ENCODE measurements at regions not wholly inside any gene's neighbourhood (a gene's known extent, or its start where the extent isn't known, plus 50 kb on each side); places are given as distances from the start of the nearest gene placed in this dataset.

DNA sequence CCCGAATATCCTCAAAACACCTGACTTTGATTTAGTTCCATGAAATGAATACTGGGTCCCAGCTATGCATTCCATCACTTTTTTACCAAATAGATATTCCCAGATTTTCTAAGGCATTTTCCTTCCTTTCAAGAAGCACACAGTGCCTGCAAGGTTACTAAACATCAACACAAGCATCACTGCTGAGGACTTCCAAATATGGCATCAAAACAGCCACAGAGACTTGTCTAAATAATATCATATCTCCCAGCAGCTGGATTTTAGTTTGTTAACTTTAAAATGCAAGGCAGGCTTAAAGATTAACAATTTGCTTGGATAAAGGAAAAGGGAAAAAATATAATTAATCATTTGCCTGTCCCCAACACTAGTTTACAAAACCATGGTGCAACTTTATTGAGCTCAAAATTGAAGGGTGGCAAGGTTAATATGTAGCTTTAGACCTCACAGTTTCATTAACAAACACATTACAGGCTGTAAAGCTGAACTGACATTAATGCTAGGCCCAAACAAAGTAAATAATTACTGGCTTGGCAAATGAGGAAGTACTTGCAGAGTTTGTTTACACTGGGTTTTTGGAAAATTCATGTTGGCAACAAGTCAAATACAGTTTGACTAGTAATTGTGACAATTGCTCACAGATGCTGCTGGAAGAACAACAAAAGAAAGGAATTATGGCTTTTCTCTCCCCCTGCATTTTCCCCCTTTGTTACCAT lies 401.7 kb upstream of the CDIN1 start:
- ATAC-seq = no peak
- no peaks in the 10 kb centered on the region for H4K20me1 ChIP-seq (ENCODE audit: insufficient read depth, low read length)
- no peaks in the 10 kb centered on the region for H3K36me3 ChIP-seq (replicated peaks in 1 of 2; ENCODE audit: control insufficient read depth in 1 of 2, insufficient read depth in 2 of 2, low read length in 2 of 2)
- 0% methylated on average over 1 of the region's 1 CpG for WGBS (ENCODE audit: low lambda C conversion rate)
- no TSS peak for BruUV-seq (replicated peaks)
- H3K4me2 ChIP-seq (ENCODE audit: low read depth, low read length) = no peak overlapping the region
- H3K9me3 ChIP-seq (ENCODE audit: low read length) = no peaks in the 10 kb centered on the region
- no peak overlapping the region for H2AFZ ChIP-seq (ENCODE audit: low read length)
- in situ Hi-C loops (cut with HindIII; ENCODE audit: extremely low pct_ligation_motif_present, low pct_unique_long_range_greater_than_20kb) (no loop called here), intact Hi-C loops (cut with micrococcal nuclease; ENCODE audit: unreplicated experiment) (no loop called here)
- H3K27me3 ChIP-seq (ENCODE audit: control insufficient read depth in 1 of 2, insufficient read depth in 2 of 2, low read length in 2 of 2) = no peaks in the 10 kb centered on the region
- no peaks in the 10 kb centered on the region for H3K79me2 ChIP-seq (ENCODE audit: insufficient read depth, low read length)
- CTCF ChIA-PET (ENCODE audit: low intra/inter-chr PET ratio, low total read pairs) = no interaction called here
- DNase-seq (ENCODE audit: low spot score) = no peak
- POLR2A ChIA-PET = no interaction called here
- FAIRE-seq = no peak
- H3K4me1 ChIP-seq (ENCODE audit: insufficient read depth, low read length) = no peaks in the 10 kb centered on the region
- no peak overlapping the region for H3K27ac ChIP-seq (ENCODE audit: extremely low read length, insufficient read depth, low read length)
- no peak overlapping the region for H3K4me3 ChIP-seq (replicated peaks in 1 of 3; ENCODE audit: insufficient read depth in 1 of 3, low read depth in 2 of 3, low read length in 3 of 3)
- no peak overlapping the region for H3K9ac ChIP-seq (ENCODE audit: insufficient read depth, low read depth, low read length)
- TF ChIP-seq, protein P1, sequence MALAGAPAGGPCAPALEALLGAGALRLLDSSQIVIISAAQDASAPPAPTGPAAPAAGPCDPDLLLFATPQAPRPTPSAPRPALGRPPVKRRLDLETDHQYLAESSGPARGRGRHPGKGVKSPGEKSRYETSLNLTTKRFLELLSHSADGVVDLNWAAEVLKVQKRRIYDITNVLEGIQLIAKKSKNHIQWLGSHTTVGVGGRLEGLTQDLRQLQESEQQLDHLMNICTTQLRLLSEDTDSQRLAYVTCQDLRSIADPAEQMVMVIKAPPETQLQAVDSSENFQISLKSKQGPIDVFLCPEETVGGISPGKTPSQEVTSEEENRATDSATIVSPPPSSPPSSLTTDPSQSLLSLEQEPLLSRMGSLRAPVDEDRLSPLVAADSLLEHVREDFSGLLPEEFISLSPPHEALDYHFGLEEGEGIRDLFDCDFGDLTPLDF (CRISPR knock-in tag; IDR thresholded peaks at IDR 0.05) = no peak
- no peak for TF ChIP-seq MYNN (CRISPR knock-in tag; IDR thresholded peaks at IDR 0.05; ENCODE audit: low read depth)
- TF ChIP-seq NR0B2 (CRISPR knock-in tag; IDR thresholded peaks at IDR 0.05) = no peak
- TF ChIP-seq ZNF609 (CRISPR knock-in tag; IDR thresholded peaks at IDR 0.05; ENCODE audit: borderline replicate concordance) = no peak
- TF ChIP-seq MEIS2 (CRISPR knock-in tag; IDR thresholded peaks at IDR 0.05) = no peak
- TF ChIP-seq, protein P2, sequence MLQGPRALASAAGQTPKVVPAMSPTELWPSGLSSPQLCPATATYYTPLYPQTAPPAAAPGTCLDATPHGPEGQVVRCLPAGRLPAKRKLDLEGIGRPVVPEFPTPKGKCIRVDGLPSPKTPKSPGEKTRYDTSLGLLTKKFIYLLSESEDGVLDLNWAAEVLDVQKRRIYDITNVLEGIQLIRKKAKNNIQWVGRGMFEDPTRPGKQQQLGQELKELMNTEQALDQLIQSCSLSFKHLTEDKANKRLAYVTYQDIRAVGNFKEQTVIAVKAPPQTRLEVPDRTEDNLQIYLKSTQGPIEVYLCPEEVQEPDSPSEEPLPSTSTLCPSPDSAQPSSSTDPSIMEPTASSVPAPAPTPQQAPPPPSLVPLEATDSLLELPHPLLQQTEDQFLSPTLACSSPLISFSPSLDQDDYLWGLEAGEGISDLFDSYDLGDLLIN (CRISPR knock-in tag; IDR thresholded peaks at IDR 0.05; ENCODE audit: borderline replicate concordance) = no peak
- no peak for TF ChIP-seq KDM4B (CRISPR knock-in tag; IDR thresholded peaks at IDR 0.05)
- TF ChIP-seq ZFX (CRISPR knock-in tag; IDR thresholded peaks at IDR 0.05; ENCODE audit: low read depth) = no peak
- TF ChIP-seq, protein P3, sequence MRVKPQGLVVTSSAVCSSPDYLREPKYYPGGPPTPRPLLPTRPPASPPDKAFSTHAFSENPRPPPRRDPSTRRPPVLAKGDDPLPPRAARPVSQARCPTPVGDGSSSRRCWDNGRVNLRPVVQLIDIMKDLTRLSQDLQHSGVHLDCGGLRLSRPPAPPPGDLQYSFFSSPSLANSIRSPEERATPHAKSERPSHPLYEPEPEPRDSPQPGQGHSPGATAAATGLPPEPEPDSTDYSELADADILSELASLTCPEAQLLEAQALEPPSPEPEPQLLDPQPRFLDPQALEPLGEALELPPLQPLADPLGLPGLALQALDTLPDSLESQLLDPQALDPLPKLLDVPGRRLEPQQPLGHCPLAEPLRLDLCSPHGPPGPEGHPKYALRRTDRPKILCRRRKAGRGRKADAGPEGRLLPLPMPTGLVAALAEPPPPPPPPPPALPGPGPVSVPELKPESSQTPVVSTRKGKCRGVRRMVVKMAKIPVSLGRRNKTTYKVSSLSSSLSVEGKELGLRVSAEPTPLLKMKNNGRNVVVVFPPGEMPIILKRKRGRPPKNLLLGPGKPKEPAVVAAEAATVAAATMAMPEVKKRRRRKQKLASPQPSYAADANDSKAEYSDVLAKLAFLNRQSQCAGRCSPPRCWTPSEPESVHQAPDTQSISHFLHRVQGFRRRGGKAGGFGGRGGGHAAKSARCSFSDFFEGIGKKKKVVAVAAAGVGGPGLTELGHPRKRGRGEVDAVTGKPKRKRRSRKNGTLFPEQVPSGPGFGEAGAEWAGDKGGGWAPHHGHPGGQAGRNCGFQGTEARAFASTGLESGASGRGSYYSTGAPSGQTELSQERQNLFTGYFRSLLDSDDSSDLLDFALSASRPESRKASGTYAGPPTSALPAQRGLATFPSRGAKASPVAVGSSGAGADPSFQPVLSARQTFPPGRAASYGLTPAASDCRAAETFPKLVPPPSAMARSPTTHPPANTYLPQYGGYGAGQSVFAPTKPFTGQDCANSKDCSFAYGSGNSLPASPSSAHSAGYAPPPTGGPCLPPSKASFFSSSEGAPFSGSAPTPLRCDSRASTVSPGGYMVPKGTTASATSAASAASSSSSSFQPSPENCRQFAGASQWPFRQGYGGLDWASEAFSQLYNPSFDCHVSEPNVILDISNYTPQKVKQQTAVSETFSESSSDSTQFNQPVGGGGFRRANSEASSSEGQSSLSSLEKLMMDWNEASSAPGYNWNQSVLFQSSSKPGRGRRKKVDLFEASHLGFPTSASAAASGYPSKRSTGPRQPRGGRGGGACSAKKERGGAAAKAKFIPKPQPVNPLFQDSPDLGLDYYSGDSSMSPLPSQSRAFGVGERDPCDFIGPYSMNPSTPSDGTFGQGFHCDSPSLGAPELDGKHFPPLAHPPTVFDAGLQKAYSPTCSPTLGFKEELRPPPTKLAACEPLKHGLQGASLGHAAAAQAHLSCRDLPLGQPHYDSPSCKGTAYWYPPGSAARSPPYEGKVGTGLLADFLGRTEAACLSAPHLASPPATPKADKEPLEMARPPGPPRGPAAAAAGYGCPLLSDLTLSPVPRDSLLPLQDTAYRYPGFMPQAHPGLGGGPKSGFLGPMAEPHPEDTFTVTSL (CRISPR knock-in tag; IDR thresholded peaks at IDR 0.05; ENCODE audit: borderline replicate concordance) = no peak
- TF ChIP-seq GLI4 (CRISPR knock-in tag; IDR thresholded peaks at IDR 0.05; ENCODE audit: borderline replicate concordance) = no peak

Measured in HepG2 (cell line).